ENCODE measurements at regions not wholly inside any gene's neighbourhood (a gene's known extent, or its start where the extent isn't known, plus 50 kb on each side); places are given as distances from the start of the nearest gene placed in this dataset.
A peak's percentile ranks its signal among the peaks of the same experiment; 100 is the strongest.

- Mint-ChIP-seq H3K9me3 (peaks cover 6% of the 10 kb centered on the region), H3K4me1 (no peaks in the 10 kb centered on the region), H3K4me3 (no peak overlapping the region), H3K36me3 (ENCODE audit: low read depth) (peaks cover 4% of the 10 kb centered on the region; the same call in 1 of the 3 replicates), H3K27me3 (ENCODE audit: insufficient read depth, low read depth, poor library complexity) (peaks cover 2% of the 10 kb centered on the region), H3K27ac (no peak overlapping the region)
- Histone ChIP-seq H3K36me3 (ENCODE audit: insufficient read depth) (no peaks in the 10 kb centered on the region), H3K4me2 (no peak overlapping the region), H3K4me3 (no peak overlapping the region), H3F3A (replicated peaks; ENCODE audit: low read depth) (no peaks in the 10 kb centered on the region), H3K27me3 (ENCODE audit: insufficient read depth) (no peaks in the 10 kb centered on the region), H2AFZ (peak overlapping the region; percentile 11; the same call in 1 of the 2 replicates), H3K9me2 (ENCODE audit: insufficient read depth) (no peaks in the 10 kb centered on the region; the same call in 1 of the 2 replicates), H3K79me2 (replicated peaks; ENCODE audit: insufficient read depth) (no peaks in the 10 kb centered on the region), H3K4me1 (ENCODE audit: insufficient read depth) (no peaks in the 10 kb centered on the region), H4K20me1 (replicated peaks; ENCODE audit: insufficient read depth) (no peaks in the 10 kb centered on the region), H3K27ac (ENCODE audit: low read depth) (no peak overlapping the region)
- TF ChIP-seq JUNB (IDR thresholded peaks at IDR 0.05; ENCODE audit: unreplicated experiment), result no peak
- peak; percentile 42 to 52; a peak in 3 of 4 replicates for TF ChIP-seq CTCF (conservative IDR thresholded peaks at IDR 0.05; ENCODE audit: low read depth in 2 of 2)
- DNase-seq (ENCODE audit: low spot score) (peak; percentile 47), ATAC-seq (peak; percentile 78)
These were observed 557.1 kb upstream of the CHAC2 start for GRCh38 chr2:53210538-53210937.

- H3K27ac Mint-ChIP-seq, result no peak overlapping the region
- peaks cover 4% of the 10 kb centered on the region; the same call in 2 of the 3 replicates for H3K9me3 Mint-ChIP-seq
- DNase-seq (ENCODE audit: low spot score) (no peak), ATAC-seq (no peak)
- no peaks in the 10 kb centered on the region for H3K27me3 Mint-ChIP-seq (ENCODE audit: insufficient read depth, low read depth, poor library complexity)
- no peaks in the 10 kb centered on the region for H3K79me2 ChIP-seq (replicated peaks; ENCODE audit: insufficient read depth)
- H2AFZ ChIP-seq, result no peak overlapping the region
- H4K20me1 ChIP-seq (replicated peaks; ENCODE audit: insufficient read depth), result no peaks in the 10 kb centered on the region
- no peaks in the 10 kb centered on the region for H3K27me3 ChIP-seq (ENCODE audit: insufficient read depth)
- no peak overlapping the region for H3K4me3 ChIP-seq
- H3K4me1 ChIP-seq (ENCODE audit: insufficient read depth), result no peaks in the 10 kb centered on the region
- H3K27ac ChIP-seq (ENCODE audit: low read depth), result no peak overlapping the region
- H3K4me2 ChIP-seq, result no peak overlapping the region
- no peaks in the 10 kb centered on the region for H3F3A ChIP-seq (replicated peaks; ENCODE audit: low read depth)
- H3K36me3 ChIP-seq (ENCODE audit: insufficient read depth), result no peaks in the 10 kb centered on the region
- H3K9me2 ChIP-seq (ENCODE audit: insufficient read depth), result no peaks in the 10 kb centered on the region
- no peaks in the 10 kb centered on the region for H3K4me1 Mint-ChIP-seq
- no peak for TF ChIP-seq ZNF462 (CRISPR knock-in tag; IDR thresholded peaks at IDR 0.05)
- no peak for TF ChIP-seq EZH2 (IDR thresholded peaks at IDR 0.05; ENCODE audit: low read depth, unreplicated experiment)
- TF ChIP-seq ETS1 (IDR thresholded peaks at IDR 0.05), result no peak
- TF ChIP-seq CTCF (conservative IDR thresholded peaks at IDR 0.05; ENCODE audit: low read depth in 2 of 2), result no peak
- no peak for TF ChIP-seq POLR2AphosphoS5 (IDR thresholded peaks at IDR 0.05; ENCODE audit: low read depth)
- TF ChIP-seq CREB1 (CRISPR knock-in tag; IDR thresholded peaks at IDR 0.05; ENCODE audit: low read depth), result no peak
- TF ChIP-seq EZH2phosphoT487 (IDR thresholded peaks at IDR 0.05; ENCODE audit: unreplicated experiment), result no peak
- peaks cover 4% of the 10 kb centered on the region; the same call in 1 of the 3 replicates for H3K36me3 Mint-ChIP-seq (ENCODE audit: low read depth)
- no peak overlapping the region for H3K4me3 Mint-ChIP-seq
These were observed 557.7 kb upstream of the CHAC2 start for GRCh38 chr2:53209679-53210458.

Measured in GM23338 (cell line).